NCI-H82 treated with DMSO at 0.1 percent for 48 hours (cell line): ENCODE measurements at regions not wholly inside any gene's neighbourhood (a gene's known extent, or its start where the extent isn't known, plus 50 kb on each side); places are given as distances from the start of the nearest gene placed in this dataset.

Experiments
- DNase-seq: peaks from one replicate; lab custom pipeline; 2025; ENCODE audit not compliant: unreplicated experiment; lab: John Stamatoyannopoulos, UW

DNA sequence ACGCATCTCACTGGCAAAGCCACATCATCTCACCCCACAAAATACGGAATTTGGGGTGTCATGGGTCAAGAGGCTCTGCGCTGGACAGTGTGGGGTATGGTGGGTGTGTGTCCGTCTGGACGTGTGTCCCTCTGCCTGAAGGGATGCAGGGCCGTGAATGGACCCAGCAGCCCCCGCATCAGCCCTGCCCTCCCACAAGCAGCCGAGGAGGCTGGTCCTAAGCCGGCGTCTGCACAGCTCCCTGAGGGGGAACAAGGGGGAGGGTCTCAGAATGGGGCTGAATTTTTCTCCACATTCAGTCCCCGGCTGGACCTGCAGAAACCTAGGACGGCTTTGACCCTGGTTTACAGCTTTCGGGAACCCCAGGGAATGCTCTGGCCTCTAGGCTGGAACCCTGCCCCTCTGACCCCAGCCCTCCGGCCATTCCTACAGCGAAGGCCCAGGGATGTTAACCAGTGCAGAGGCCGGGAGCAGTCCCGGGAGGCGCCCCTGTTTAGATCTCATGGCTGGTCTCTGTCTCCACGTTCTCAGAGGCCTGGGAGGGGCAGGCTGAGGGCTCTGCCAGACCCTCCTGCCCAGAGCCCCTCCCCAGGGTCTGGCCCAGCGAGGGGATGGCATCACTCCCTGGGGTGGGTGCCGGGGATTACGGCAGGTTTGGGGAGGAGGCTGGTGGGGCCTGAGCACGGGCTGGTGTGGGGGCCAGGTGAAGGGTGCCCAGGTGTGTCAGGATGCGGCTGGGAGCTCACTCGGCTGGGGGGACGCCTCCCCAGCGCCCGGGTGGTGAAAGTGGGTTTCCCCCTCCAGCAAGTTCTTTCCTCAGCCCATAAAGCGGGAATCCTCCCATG is 156.5 kb upstream of the C14orf180 start:
- DNase-seq: no peak

GRCh38 chr14:104423701-104424405 is 155.7 kb upstream of the C14orf180 start:
- no peak for DNase-seq

GRCh38 chr14:104424406-104425072 is 155.0 kb upstream of the C14orf180 start:
- no peak for DNase-seq

GRCh38 chr14:104425171-104425681 is 154.3 kb upstream of the C14orf180 start:
- DNase-seq: no peak

- no peak for DNase-seq
Measured at GRCh38 chr14:104425763-104426646, 153.6 kb upstream of the C14orf180 start.

DNA sequence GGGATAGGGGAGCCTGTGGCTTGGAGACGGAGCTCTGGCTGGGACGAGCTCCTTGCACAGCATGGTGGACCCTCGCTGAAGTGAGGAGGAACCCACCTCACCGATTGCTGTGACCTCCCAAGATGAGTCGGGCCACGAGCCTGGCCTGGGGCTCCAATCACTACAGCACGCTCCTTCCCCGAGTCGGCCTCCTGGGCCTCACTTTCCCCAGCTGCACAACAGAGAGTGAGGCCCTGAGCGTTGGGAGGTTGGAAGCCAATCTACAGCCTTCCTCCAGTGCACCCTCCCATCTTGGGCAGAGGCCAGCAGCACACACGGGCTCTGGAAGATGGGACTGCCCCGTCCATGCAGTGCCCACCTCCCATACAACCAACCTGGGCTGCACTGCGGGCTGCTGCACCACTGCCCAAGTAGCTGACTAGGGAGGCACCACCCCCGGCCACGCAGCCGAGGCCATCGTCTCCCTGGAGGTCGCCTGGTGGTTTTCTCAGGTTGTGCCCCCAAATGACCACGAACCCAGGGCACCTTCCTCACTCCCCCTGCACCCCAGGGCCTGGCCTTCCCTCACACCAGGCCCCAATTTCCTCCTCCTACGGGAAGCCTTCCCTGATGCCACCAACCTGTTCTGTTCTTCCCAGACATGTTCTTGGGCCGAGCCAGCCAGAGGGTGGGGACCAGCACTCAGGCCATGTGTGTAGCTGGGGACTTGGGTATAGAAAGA is 152.3 kb upstream of the C14orf180 start:
- no peak for DNase-seq

DNA sequence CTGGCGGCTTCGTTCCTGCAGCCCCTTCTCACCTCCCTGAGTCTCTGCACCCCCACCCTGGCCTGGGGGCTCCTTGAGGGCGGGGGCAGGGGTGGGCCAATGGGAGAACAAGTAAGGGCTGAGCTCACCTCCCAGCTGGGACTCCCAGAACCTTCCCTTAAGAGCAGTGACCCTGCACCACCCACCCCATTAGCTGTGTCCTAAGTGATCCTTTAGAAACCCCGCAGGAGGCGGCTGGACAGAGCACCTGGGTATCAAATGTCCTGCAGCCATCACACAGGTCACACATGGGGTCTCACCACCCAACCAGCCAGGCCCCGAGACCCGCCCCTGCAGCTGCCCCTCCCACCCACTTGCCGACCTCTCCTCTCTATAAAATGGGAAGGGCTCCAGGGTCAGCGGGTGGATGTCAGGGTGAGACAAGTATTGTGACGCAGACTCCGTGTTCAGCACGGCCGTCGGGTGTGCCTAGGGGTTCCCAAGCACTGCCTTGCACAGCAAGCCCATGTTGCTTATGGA is 151.2 kb upstream of the C14orf180 start:
- DNase-seq: no peak

DNA sequence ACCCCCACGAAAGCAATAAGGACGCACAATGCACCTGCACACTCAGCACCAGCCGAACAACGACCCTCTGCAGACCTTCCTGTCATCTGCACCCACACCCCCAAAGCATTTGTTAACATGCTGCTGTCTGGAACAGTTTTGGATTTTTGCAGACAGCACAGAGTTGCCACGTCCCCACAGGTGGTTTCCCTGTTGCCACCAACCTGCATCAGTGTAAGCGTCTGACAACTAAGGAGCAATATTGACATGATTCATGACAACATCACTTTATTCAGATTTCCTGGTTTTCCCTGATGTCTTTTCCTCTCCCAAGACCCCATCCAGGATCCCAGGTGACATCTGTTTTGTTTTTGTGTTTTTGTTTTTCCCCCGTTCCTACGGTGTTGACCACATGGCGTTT is 150.7 kb upstream of the C14orf180 start:
- no peak for DNase-seq

DNA sequence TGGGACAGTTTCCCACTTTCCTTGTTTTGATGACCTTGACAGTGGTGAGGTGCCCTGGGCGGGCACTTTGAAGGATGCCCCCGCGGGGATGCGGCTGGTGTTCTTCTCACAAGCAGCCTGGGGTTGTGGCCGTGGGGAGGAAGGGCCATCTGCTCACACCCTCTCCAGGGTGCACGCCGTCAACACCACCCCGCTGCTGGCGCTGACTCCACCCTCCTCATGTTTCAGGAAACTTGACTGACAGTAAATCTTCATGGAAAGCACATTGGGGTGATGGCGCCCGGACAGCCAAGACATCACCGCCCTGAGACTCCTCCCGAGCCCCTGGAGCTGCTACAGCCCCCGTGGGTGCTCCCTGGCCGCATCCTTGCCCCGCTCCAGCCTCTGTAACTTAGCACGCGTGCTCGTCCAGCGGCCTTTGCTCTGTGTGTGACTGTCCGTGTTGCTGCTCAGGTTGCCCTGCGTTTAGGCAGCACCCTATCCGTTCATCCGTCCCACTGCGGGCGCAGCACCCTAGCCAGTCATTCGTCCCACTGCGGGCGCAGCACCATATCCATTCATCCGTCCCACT is 150.2 kb upstream of the C14orf180 start:
- no peak for DNase-seq

GRCh38 chr14:104431351-104431928 is 148.1 kb upstream of the C14orf180 start:
- DNase-seq: no peak

DNA sequence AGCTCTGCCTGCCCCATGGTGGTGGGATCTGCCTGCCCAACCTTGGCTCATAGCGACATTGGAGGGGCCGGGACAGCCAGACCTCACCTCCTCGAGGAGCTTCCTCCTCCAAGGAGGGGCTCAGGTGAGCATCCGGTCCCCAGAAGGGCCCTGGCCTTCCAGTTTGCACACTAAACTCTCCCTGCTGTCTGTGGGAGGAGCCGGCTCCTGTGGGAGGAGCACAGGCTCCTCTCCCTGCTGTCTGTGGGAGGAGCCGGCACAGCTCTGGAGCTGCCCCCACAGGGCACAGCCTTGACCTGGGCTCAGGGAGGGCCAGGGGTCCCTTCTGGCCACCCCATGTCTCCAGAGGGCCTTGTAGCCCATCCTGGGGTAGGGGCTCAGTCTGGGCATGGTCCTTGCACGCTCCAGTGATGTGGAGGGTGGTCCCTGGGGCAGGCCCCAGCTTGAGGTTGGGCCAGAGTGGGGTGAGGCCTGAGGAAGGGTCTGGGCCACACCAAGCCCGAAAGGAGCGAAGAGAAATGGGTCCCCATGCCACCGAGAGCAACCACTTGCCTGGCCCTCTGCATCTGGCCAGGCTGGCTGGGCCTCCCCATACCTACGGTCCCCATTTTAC is 147.5 kb upstream of the C14orf180 start:
- DNase-seq: no peak

GRCh38 chr14:104432611-104433231 is 146.8 kb upstream of the C14orf180 start:
- no peak for DNase-seq

- DNase-seq: no peak
Measured at GRCh38 chr14:104433401-104434213, 146.0 kb upstream of the C14orf180 start.

DNA sequence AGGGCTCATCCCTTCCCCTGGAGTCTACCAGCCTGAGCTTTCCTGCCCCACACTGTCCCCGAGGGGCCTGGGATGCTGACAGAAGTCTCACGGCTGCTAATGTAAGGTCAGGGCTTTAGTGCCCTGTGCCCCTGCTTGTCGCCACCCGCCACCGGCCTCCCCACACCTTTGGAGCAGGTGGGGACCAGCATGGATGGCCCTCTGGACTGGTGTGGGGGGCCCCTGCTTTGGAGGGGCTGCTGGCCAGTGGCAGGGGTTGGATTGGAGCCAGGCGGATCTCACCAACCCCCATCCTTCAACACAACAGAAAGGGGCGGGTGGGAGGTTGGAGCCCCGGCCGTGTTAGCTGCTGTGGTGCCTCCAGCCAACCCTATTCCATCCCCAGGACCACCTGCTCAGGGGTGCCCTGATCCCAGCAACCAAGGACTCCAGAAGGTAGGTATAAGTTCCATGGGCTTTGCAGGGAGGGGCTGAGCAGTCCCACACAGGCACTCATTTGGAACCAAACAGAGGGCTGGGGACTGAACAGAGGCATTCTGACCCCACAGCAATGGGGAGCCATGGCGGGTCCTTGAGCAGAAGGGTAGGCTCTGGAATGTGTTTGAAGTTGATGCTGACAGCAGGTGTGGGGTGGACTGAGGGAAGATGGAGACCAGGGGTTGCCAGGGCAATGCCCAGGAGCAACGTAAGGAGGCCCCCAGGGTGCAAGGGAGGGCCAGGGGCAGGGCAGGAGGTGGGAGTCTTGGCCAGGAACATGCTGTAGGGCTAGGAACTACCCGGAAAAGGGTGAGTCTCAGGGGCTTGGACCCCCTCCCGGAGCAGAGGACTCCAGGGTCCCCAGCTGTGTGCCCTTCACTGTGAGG is 145.1 kb upstream of the C14orf180 start:
- no peak for DNase-seq

DNA sequence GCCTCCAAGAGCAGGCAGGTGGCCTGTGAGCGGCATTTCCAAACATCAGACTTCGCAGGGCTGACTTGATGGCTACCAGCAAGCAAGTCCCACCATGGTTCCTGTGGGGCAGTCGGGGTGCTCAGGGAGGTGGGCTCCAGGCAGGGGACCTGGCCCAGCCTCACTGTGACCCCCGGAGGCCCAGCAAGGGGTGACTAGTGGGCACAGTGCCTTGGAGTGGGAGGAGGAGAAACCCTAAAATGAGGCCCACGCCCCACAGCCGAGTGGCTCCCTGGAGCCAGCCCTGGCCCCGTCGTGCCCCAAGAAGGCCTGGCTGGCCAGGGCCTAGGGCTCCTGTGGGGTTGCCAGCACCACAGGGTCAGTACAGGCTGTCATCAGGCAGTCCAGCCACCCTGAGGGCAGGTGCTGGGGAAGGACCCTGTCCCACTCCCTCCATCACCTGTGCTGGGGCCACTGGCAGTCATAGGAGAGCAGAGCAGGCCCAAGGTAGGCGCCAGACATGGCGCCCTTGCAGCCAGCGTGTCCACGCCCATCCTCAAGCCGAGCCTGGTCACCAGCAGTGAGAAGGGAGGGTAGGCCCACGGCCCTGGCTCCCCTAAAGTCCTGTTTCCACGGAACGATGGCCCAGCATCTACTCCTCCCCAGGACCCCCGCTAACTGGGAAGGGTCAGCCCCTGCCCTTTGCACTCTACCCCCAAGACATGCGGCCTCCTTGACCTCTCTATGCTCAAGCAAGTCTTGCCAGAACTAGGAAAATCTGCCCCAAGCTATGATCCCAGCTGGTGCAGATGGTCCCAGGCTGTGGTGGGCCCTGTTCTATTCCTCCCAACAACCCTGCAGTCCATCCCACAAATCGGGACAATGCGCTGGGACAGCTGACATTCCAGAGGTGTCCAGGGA is 144.2 kb upstream of the C14orf180 start:
- DNase-seq: no peak
